MM.1S (cell line): ENCODE measurements at regions not wholly inside any gene's neighbourhood (a gene's known extent, or its start where the extent isn't known, plus 50 kb on each side); places are given as distances from the start of the nearest gene placed in this dataset.

Experiments used
- DNase-seq: peaks from one replicate; pipeline ENCODE4 v3.0.0-alpha.2; 2015
- H2AFZ ChIP-seq: fragments of 300-600 bp; sonication (generic); 2 replicates; pipeline ENCODE4 v1.6.0; 2016; ENCODE audit warnings: antibody characterized with exemption, low read length
- H3F3A ChIP-seq: fragments of 300-600 bp; sonication (generic); 2 replicates; pipeline ENCODE4 v1.6.1; 2016; ENCODE audit warnings: mild to moderate bottlenecking, antibody characterized with exemption, low read length, moderate library complexity, mixed read lengths; ENCODE audit not compliant: insufficient read depth
- H3K27ac ChIP-seq: fragments of 300-600 bp; sonication (generic); 2 replicates; pipeline ENCODE4 v1.5.1; 2016; ENCODE audit warnings: mild to moderate bottlenecking, low read length
- H3K27me3 ChIP-seq: fragments of 300-600 bp; sonication (generic); replicated peaks from 2 replicates; pipeline ENCODE4 v1.6.0; 2016; ENCODE audit warnings: low read length; ENCODE audit not compliant: insufficient read depth
- H3K36me3 ChIP-seq: fragments of 300-600 bp; sonication (generic); replicated peaks from 2 replicates; pipeline ENCODE4 v1.6.1; 2016; ENCODE audit warnings: mild to moderate bottlenecking, low read length, mixed read lengths; ENCODE audit not compliant: insufficient read depth
- H3K4me1 ChIP-seq: fragments of 300-600 bp; sonication (generic); 2 replicates; pipeline ENCODE4 v1.6.1; 2016; ENCODE audit warnings: low read length, mixed read lengths
- H3K4me2 ChIP-seq: fragments of 300-600 bp; sonication (generic); 2 replicates; pipeline ENCODE4 v1.6.0; 2016; ENCODE audit warnings: low read depth, low read length
- H3K4me3 ChIP-seq: fragments of 300-600 bp; sonication (generic); 2 replicates; pipeline ENCODE4 v1.5.1; 2016; ENCODE audit warnings: low read length, mixed read lengths
- H3K79me2 ChIP-seq: fragments of 300-600 bp; sonication (generic); 2 replicates; pipeline ENCODE4 v1.6.1; 2016; ENCODE audit warnings: mixed run types, low read length, mixed read lengths
- H3K9ac ChIP-seq: fragments of 300-600 bp; sonication (generic); 2 replicates; pipeline ENCODE4 v1.6.1; 2016; ENCODE audit warnings: low read length, mixed read lengths
- H3K9me2 ChIP-seq: fragments of 300-600 bp; sonication (generic); replicated peaks from 2 replicates; pipeline ENCODE4 v1.6.1; 2016; ENCODE audit warnings: mild to moderate bottlenecking, low read length, mixed read lengths; ENCODE audit not compliant: insufficient read depth
- H3K9me3 ChIP-seq: fragments of 300-600 bp; sonication (generic); replicated peaks from 2 replicates; pipeline ENCODE4 v1.6.1; 2016; ENCODE audit warnings: mild to moderate bottlenecking, low read length, mixed read lengths; ENCODE audit not compliant: insufficient read depth
- H4K20me1 ChIP-seq: fragments of 300-600 bp; sonication (generic); 2 replicates; pipeline ENCODE4 v1.6.1; 2016; ENCODE audit warnings: mild to moderate bottlenecking, low read length, moderate library complexity, mixed read lengths; ENCODE audit not compliant: insufficient read depth
- EZH2 ChIP-seq: fragments of 300-600 bp; sonication (generic); optimal IDR thresholded peaks from 2 replicates; pipeline ENCODE3; 2017; ENCODE audit warnings: low read depth, mild to moderate bottlenecking, antibody characterized with exemption, low read length, mixed read lengths
- EZH2phosphoT487 ChIP-seq: fragments of 300-600 bp; sonication (generic); IDR thresholded peaks from 2 replicates; pipeline ENCODE4 v1.6.1; 2018; ENCODE audit warnings: antibody characterized with exemption, low read length
- TF ChIP-seq, protein P1 (sequence below): fragments of 300-600 bp; sonication (generic); IDR thresholded peaks from 2 replicates; pipeline ENCODE4 v1.5.1; 2016; ENCODE audit warnings: antibody characterized with exemption, low read length, mixed read lengths

DNA sequence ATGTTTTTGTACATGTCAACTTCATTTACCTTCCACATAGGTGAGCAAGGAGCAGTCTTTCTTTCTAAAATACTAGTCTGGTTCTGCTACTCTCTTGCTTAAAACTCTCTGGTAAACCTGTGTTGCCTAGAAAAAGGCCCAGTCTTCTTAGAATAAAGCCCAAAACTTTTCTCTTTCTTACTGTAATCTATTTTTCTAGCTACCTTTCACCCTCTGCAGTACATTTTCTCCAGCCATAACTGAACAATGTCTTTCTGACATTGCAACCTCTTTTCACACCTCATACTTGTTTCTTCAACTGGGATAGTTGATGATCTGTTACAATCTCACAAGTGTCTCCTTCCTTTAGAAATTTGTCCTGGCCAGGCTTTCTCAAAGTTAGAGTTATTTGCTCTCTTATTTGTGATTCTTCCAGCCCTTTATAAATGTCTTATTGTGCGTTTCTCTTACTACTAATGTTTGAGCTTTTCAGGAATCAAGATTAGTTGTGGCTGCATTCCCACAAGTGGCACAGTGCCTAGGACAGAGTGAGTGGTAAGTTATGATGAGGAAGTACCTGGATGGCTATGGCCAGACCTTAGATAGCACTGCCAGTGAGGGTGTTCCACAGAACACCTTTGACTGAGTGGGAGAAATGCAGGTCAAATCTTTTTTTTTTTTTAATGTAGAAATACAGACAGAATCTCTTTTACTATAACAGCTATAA lies 313.4 kb upstream of the SATB1 start:
- no peak overlapping the region for H3K4me3 ChIP-seq
- H3K4me2 ChIP-seq = no peak overlapping the region
- no peaks in the 10 kb centered on the region for H3K9me2 ChIP-seq
- peaks cover 49% of the 10 kb centered on the region for H3K27me3 ChIP-seq
- no peaks in the 10 kb centered on the region for H4K20me1 ChIP-seq
- no peaks in the 10 kb centered on the region for H3K79me2 ChIP-seq
- H3K27ac ChIP-seq = no peak overlapping the region
- H3F3A ChIP-seq = peaks cover 15% of the 10 kb centered on the region
- H3K9ac ChIP-seq = no peak overlapping the region
- peaks cover 21% of the 10 kb centered on the region for H3K4me1 ChIP-seq
- H3K9me3 ChIP-seq = no peaks in the 10 kb centered on the region
- DNase-seq = no peak
- no peaks in the 10 kb centered on the region for H3K36me3 ChIP-seq
- TF ChIP-seq EZH2phosphoT487 (no peak), EZH2 (no peak)
- TF ChIP-seq, protein P1, sequence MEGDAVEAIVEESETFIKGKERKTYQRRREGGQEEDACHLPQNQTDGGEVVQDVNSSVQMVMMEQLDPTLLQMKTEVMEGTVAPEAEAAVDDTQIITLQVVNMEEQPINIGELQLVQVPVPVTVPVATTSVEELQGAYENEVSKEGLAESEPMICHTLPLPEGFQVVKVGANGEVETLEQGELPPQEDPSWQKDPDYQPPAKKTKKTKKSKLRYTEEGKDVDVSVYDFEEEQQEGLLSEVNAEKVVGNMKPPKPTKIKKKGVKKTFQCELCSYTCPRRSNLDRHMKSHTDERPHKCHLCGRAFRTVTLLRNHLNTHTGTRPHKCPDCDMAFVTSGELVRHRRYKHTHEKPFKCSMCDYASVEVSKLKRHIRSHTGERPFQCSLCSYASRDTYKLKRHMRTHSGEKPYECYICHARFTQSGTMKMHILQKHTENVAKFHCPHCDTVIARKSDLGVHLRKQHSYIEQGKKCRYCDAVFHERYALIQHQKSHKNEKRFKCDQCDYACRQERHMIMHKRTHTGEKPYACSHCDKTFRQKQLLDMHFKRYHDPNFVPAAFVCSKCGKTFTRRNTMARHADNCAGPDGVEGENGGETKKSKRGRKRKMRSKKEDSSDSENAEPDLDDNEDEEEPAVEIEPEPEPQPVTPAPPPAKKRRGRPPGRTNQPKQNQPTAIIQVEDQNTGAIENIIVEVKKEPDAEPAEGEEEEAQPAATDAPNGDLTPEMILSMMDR = no peak
- H2AFZ ChIP-seq = no peak overlapping the region

DNA sequence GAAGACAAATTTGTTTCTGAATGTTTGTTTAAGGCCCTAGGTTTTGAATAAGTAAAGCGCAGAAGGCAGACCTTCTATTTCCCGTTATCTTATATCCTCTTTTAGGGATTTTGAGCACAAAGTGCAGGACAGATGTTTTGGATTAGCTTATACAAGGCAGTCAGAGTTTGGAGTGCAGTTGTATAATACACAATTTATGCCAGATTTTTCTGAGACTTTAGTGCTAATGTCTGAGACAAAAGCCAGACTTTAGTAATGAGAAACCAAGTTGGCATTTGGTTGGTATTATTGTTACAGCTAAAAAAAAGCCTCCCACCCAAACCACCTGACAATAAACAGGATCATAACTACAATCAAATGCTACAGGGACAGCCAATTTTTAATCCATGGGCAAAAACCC lies 309.9 kb upstream of the SATB1 start:
- no peak overlapping the region for H3K9ac ChIP-seq
- no peaks in the 10 kb centered on the region for H4K20me1 ChIP-seq
- H3K79me2 ChIP-seq = no peaks in the 10 kb centered on the region
- DNase-seq = no peak
- H3K4me1 ChIP-seq = peaks cover 6% of the 10 kb centered on the region
- H3K36me3 ChIP-seq = no peaks in the 10 kb centered on the region
- no peak overlapping the region for H3K27ac ChIP-seq
- H2AFZ ChIP-seq = no peak overlapping the region
- no peaks in the 10 kb centered on the region for H3F3A ChIP-seq
- no peaks in the 10 kb centered on the region for H3K9me3 ChIP-seq
- no peak overlapping the region for H3K4me3 ChIP-seq
- peaks cover 24% of the 10 kb centered on the region for H3K27me3 ChIP-seq
- no peaks in the 10 kb centered on the region for H3K9me2 ChIP-seq
- no peak overlapping the region for H3K4me2 ChIP-seq
- no peak for TF ChIP-seq EZH2
- TF ChIP-seq EZH2phosphoT487 = no peak
- TF ChIP-seq, protein P1 = no peak

GRCh38 chr3:18734309-18734708 lies 309.2 kb upstream of the SATB1 start:
- Histone ChIP-seq H3K9ac (no peak overlapping the region), H3K4me2 (no peak overlapping the region), H3K79me2 (no peaks in the 10 kb centered on the region), H3K27ac (no peak overlapping the region), H2AFZ (no peak overlapping the region), H3K9me3 (no peaks in the 10 kb centered on the region), H4K20me1 (no peaks in the 10 kb centered on the region), H3K4me3 (no peak overlapping the region), H3K27me3 (peaks cover 17% of the 10 kb centered on the region), H3K9me2 (no peaks in the 10 kb centered on the region), H3F3A (no peaks in the 10 kb centered on the region), H3K36me3 (no peaks in the 10 kb centered on the region), H3K4me1 (no peaks in the 10 kb centered on the region)
- no peak for DNase-seq
- TF ChIP-seq EZH2phosphoT487 = no peak
- TF ChIP-seq, protein P1 = no peak
- no peak for TF ChIP-seq EZH2
